HepG2 (cell line): ENCODE measurements at regions not wholly inside any gene's neighbourhood (a gene's known extent, or its start where the extent isn't known, plus 50 kb on each side); places are given as distances from the start of the nearest gene placed in this dataset.

Experiments used
- ARNT2 ChIP-seq: sonication (generic); formaldehyde crosslinking; IDR thresholded peaks from 2 replicates; pipeline ENCODE4 v1.8.0; 2022; ENCODE audit warnings: mild to moderate bottlenecking, low read depth, missing genetic modification reagents, moderate library complexity
- ATF1 ChIP-seq: IDR thresholded peaks from 2 replicates; pipeline ENCODE4 v1.6.1; 2016; ENCODE audit warnings: mild to moderate bottlenecking, control low read depth
- FOXA3 ChIP-seq: IDR thresholded peaks from 2 replicates; pipeline ENCODE4 v1.6.1; 2016; ENCODE audit warnings: missing genetic modification reagents, missing compliant biosample characterization
- FOXO1 ChIP-seq: sonication (generic); formaldehyde crosslinking; IDR thresholded peaks from 2 replicates; pipeline ENCODE4 v1.4.0; 2020; ENCODE audit warnings: missing genetic modification reagents
- IKZF5 ChIP-seq: IDR thresholded peaks from 2 replicates; pipeline ENCODE4 v1.6.1; 2018; ENCODE audit warnings: missing genetic modification reagents, mild to moderate bottlenecking, missing compliant biosample characterization
- ISL2 ChIP-seq: sonication (generic); formaldehyde crosslinking; IDR thresholded peaks from 2 replicates; pipeline ENCODE4 v1.5.0; 2020; ENCODE audit warnings: missing genetic modification reagents
- KLF13 ChIP-seq: sonication (generic); formaldehyde crosslinking; IDR thresholded peaks from 2 replicates; pipeline ENCODE4 v1.4.0; 2020; ENCODE audit warnings: mild to moderate bottlenecking, missing genetic modification reagents
- MTF2 ChIP-seq: sonication (generic); formaldehyde crosslinking; IDR thresholded peaks from 2 replicates; pipeline ENCODE4 v1.5.0; 2020; ENCODE audit warnings: missing genetic modification reagents, borderline replicate concordance
- NAIF1 ChIP-seq: sonication (generic); formaldehyde crosslinking; IDR thresholded peaks from 2 replicates; pipeline ENCODE4 v1.5.0; 2020; ENCODE audit warnings: mild to moderate bottlenecking, missing genetic modification reagents, borderline replicate concordance
- NFYB ChIP-seq: sonication (generic); formaldehyde crosslinking; IDR thresholded peaks from 2 replicates; pipeline ENCODE4 v1.4.0; 2020; ENCODE audit warnings: missing genetic modification reagents
- NR0B2 ChIP-seq: sonication (generic); formaldehyde crosslinking; IDR thresholded peaks from 2 replicates; pipeline ENCODE4 v1.4.0; 2020; ENCODE audit warnings: mild to moderate bottlenecking, missing genetic modification reagents
- PAF1 ChIP-seq: IDR thresholded peaks from 2 replicates; pipeline ENCODE4 v1.6.1; 2016; ENCODE audit warnings: missing genetic modification reagents, missing compliant biosample characterization
- PHF8 ChIP-seq: sonication (generic); formaldehyde crosslinking; IDR thresholded peaks from 2 replicates; pipeline ENCODE4 v1.5.0; 2020; ENCODE audit warnings: missing genetic modification reagents
- PRDM4 ChIP-seq: sonication (generic); formaldehyde crosslinking; IDR thresholded peaks from 2 replicates; pipeline ENCODE4 v1.9.0; 2021; ENCODE audit warnings: missing genetic modification reagents, borderline replicate concordance
- RFXANK ChIP-seq: IDR thresholded peaks from 2 replicates; pipeline ENCODE4 v1.6.1; 2016
- SALL1 ChIP-seq: sonication (generic); formaldehyde crosslinking; IDR thresholded peaks from 2 replicates; pipeline ENCODE4 v1.8.0; 2022; ENCODE audit warnings: mild to moderate bottlenecking, missing genetic modification reagents
- SMAD3 ChIP-seq: sonication (generic); formaldehyde crosslinking; IDR thresholded peaks from 2 replicates; pipeline ENCODE4 v1.4.0; 2020; ENCODE audit warnings: missing genetic modification reagents
- SRSF1 ChIP-seq: fragments of 200-400 bp; formaldehyde crosslinking; optimal IDR thresholded peaks from 2 replicates; pipeline ENCODE3; 2017; ENCODE audit warnings: mild to moderate bottlenecking, low read depth, low read length, moderate library complexity
- STAT5B ChIP-seq: sonication (generic); formaldehyde crosslinking; IDR thresholded peaks from 2 replicates; pipeline ENCODE4 v1.4.0; 2020; ENCODE audit warnings: missing genetic modification reagents
- ZBTB7B ChIP-seq: sonication (generic); formaldehyde crosslinking; IDR thresholded peaks from 2 replicates; pipeline ENCODE4 v1.4.0; 2020; ENCODE audit warnings: missing genetic modification reagents
- ZFP37 ChIP-seq: sonication (generic); formaldehyde crosslinking; IDR thresholded peaks from 2 replicates; pipeline ENCODE4 v1.4.0; 2020; ENCODE audit warnings: missing genetic modification reagents, borderline replicate concordance
- ZNF101 ChIP-seq: sonication (generic); formaldehyde crosslinking; IDR thresholded peaks from 2 replicates; pipeline ENCODE4 v1.4.0; 2020; ENCODE audit warnings: mild to moderate bottlenecking, low read depth, missing genetic modification reagents, borderline replicate concordance
- ZNF326 ChIP-seq: sonication (generic); formaldehyde crosslinking; IDR thresholded peaks from 2 replicates; pipeline ENCODE4 v1.4.0; 2020; ENCODE audit warnings: missing genetic modification reagents, borderline replicate concordance
- ZNF558 ChIP-seq: sonication (generic); formaldehyde crosslinking; IDR thresholded peaks from 2 replicates; pipeline ENCODE4 v1.9.0; 2022; ENCODE audit warnings: mild to moderate bottlenecking, missing genetic modification reagents, borderline replicate concordance
- ZSCAN22 ChIP-seq: sonication (generic); formaldehyde crosslinking; IDR thresholded peaks from 2 replicates; pipeline ENCODE4 v1.4.0; 2020; ENCODE audit warnings: mild to moderate bottlenecking, missing genetic modification reagents
- TF ChIP-seq, protein P1 (sequence below): sonication (generic); formaldehyde crosslinking; IDR thresholded peaks from 2 replicates; pipeline ENCODE4 v1.4.0; 2020; ENCODE audit warnings: mild to moderate bottlenecking, low read depth, missing genetic modification reagents

- no peak for TF ChIP-seq PAF1 (CRISPR knock-in tag)
- no peak for TF ChIP-seq FOXO1 (CRISPR knock-in tag)
- TF ChIP-seq, protein P1, sequence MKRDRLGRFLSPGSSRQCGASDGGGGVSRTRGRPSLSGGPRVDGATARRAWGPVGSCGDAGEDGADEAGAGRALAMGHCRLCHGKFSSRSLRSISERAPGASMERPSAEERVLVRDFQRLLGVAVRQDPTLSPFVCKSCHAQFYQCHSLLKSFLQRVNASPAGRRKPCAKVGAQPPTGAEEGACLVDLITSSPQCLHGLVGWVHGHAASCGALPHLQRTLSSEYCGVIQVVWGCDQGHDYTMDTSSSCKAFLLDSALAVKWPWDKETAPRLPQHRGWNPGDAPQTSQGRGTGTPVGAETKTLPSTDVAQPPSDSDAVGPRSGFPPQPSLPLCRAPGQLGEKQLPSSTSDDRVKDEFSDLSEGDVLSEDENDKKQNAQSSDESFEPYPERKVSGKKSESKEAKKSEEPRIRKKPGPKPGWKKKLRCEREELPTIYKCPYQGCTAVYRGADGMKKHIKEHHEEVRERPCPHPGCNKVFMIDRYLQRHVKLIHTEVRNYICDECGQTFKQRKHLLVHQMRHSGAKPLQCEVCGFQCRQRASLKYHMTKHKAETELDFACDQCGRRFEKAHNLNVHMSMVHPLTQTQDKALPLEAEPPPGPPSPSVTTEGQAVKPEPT (CRISPR knock-in tag) = no peak
- peak; percentile 88 for TF ChIP-seq SALL1 (CRISPR knock-in tag)
- peak; percentile 72 for TF ChIP-seq FOXA3
- no peak for TF ChIP-seq SMAD3 (CRISPR knock-in tag)
- no peak for TF ChIP-seq NAIF1 (CRISPR knock-in tag)
- TF ChIP-seq ZNF558 (CRISPR knock-in tag) = no peak
- TF ChIP-seq IKZF5 (CRISPR knock-in tag) = peak; percentile 40; the same call in 1 of the 2 replicates
- TF ChIP-seq ZFP37 = no peak
- peak; percentile 30; the same call in 1 of the 2 replicates for TF ChIP-seq ATF1 (CRISPR knock-in tag)
- TF ChIP-seq KLF13 (CRISPR knock-in tag) = no peak
- TF ChIP-seq ARNT2 (CRISPR knock-in tag) = peak; percentile 50; the same call in 1 of the 2 replicates
- no peak for TF ChIP-seq NFYB (CRISPR knock-in tag)
- TF ChIP-seq STAT5B (CRISPR knock-in tag) = no peak; the same call in 1 of the 2 replicates
- TF ChIP-seq MTF2 (CRISPR knock-in tag) = no peak
- TF ChIP-seq ZBTB7B (CRISPR knock-in tag) = peak; percentile 95
- TF ChIP-seq SRSF1 = no peak
- no peak for TF ChIP-seq PRDM4 (CRISPR knock-in tag)
- no peak for TF ChIP-seq ZNF101 (CRISPR knock-in tag)
- no peak for TF ChIP-seq PHF8
- no peak for TF ChIP-seq RFXANK
- no peak for TF ChIP-seq ZSCAN22 (CRISPR knock-in tag)
- TF ChIP-seq ISL2 (CRISPR knock-in tag) = peak; percentile 84; the same call in 1 of the 2 replicates
- TF ChIP-seq ZNF326 (CRISPR knock-in tag) = no peak
- no peak for TF ChIP-seq NR0B2 (CRISPR knock-in tag)
Observed at GRCh38 chr15:62886431-62887071, 156.0 kb upstream of the TPM1 start (continued).
